ENCODE measurements at regions not wholly inside any gene's neighbourhood (a gene's known extent, or its start where the extent isn't known, plus 50 kb on each side); places are given as distances from the start of the nearest gene placed in this dataset.

GRCh38 chr4:53863736-53864365 lies 200.6 kb downstream of the CHIC2 start:
- Histone ChIP-seq H3K36me3 (ENCODE audit: low read depth, missing control alignments) (no peaks in the 10 kb centered on the region), H3K4me1 (peaks cover 10% of the 10 kb centered on the region), H3K4me3 (no peak overlapping the region), H3K27me3 (no peaks in the 10 kb centered on the region), H3K9me3 (no peaks in the 10 kb centered on the region), H3K27ac (no peak overlapping the region)
- 49 to 60% methylated on average over 4 of the region's 4 CpGs for WGBS, 2 donors
- no peak for DNase-seq
- intact Hi-C loops (cut with DNase I; ENCODE audit: low total_unique reads) = no loop called here
- TF ChIP-seq CTCF (IDR thresholded peaks at IDR 0.05) = no peak
- no peak for TF ChIP-seq POLR2A (IDR thresholded peaks at IDR 0.05)

GRCh38 chr4:53863158-53863557 lies 201.2 kb downstream of the CHIC2 start:
- DNase-seq = peak; percentile 55
- 38 to 64% methylated on average over 3 of the region's 3 CpGs for WGBS, 2 donors
- H3K27ac ChIP-seq = no peak overlapping the region

GRCh38 chr4:53861856-53862610 lies 202.4 kb downstream of the CHIC2 start:
- H3K27me3 ChIP-seq = no peaks in the 10 kb centered on the region
- intact Hi-C loops (cut with DNase I; ENCODE audit: low total_unique reads) = no loop called here
- no peak overlapping the region for H3K4me3 ChIP-seq
- no peaks in the 10 kb centered on the region for H3K36me3 ChIP-seq (ENCODE audit: low read depth, missing control alignments)
- DNase-seq = no peak
- H3K4me1 ChIP-seq = peaks cover 10% of the 10 kb centered on the region
- H3K27ac ChIP-seq = no peak overlapping the region
- no peak for TF ChIP-seq POLR2A (IDR thresholded peaks at IDR 0.05)
- no peak for TF ChIP-seq CTCF (IDR thresholded peaks at IDR 0.05)
- WGBS, 2 donors = 48 to 57% methylated on average over 4 of the region's 4 CpGs
- H3K9me3 ChIP-seq = no peaks in the 10 kb centered on the region

More at GRCh38 chr4:53863158-53863557, 201.2 kb downstream of the CHIC2 start:
- Histone ChIP-seq H3K36me3 (ENCODE audit: low read depth, missing control alignments) (no peaks in the 10 kb centered on the region), H3K27me3 (no peaks in the 10 kb centered on the region), H3K4me1 (peaks cover 10% of the 10 kb centered on the region), H3K4me3 (no peak overlapping the region), H3K9me3 (no peaks in the 10 kb centered on the region)
- intact Hi-C loops (cut with DNase I; ENCODE audit: low total_unique reads) = no loop called here
- TF ChIP-seq POLR2A (IDR thresholded peaks at IDR 0.05) = no peak
- TF ChIP-seq CTCF (IDR thresholded peaks at IDR 0.05) = no peak

GRCh38 chr4:53859305-53859704 lies 205.1 kb downstream of the CHIC2 start:
- Histone ChIP-seq H3K27ac (no peak overlapping the region), H3K36me3 (ENCODE audit: low read depth, missing control alignments) (no peaks in the 10 kb centered on the region), H3K4me3 (no peak overlapping the region), H3K27me3 (no peaks in the 10 kb centered on the region), H3K9me3 (no peaks in the 10 kb centered on the region), H3K4me1 (peaks cover 15% of the 10 kb centered on the region)
- no peak for TF ChIP-seq CTCF (IDR thresholded peaks at IDR 0.05)
- TF ChIP-seq POLR2A (IDR thresholded peaks at IDR 0.05) = no peak
- DNase-seq = no peak
- intact Hi-C loops (cut with DNase I; ENCODE audit: low total_unique reads) = no loop called here
